GM12872 (cell line): ENCODE measurements at regions not wholly inside any gene's neighbourhood (a gene's known extent, or its start where the extent isn't known, plus 50 kb on each side); places are given as distances from the start of the nearest gene placed in this dataset.

Experiments used
- TF ChIP-seq, protein P1 (sequence below): IDR thresholded peaks from 3 replicates; pipeline ENCODE4 v1.5.1; 2011; ENCODE audit warnings: low read depth, mild to moderate bottlenecking, low read length, moderate library complexity; ENCODE audit not compliant: insufficient read depth

DNA sequence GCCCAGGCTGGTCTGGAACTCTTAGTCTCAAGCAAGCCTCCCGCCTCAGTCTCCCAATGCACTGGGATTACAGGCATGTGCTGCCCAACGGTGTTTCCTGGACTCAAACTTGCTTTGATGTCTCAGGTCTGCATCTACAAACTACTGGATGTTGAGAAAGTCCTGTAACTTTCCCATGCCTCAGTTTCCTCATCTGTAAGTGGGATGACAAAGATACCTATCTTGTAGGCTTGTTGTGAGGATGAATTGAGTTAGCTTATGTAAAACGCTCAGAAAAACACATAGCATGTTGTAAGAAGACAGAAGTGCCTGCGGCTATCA is 63.6 kb upstream of the NUDT4 start:
- TF ChIP-seq, protein P1, sequence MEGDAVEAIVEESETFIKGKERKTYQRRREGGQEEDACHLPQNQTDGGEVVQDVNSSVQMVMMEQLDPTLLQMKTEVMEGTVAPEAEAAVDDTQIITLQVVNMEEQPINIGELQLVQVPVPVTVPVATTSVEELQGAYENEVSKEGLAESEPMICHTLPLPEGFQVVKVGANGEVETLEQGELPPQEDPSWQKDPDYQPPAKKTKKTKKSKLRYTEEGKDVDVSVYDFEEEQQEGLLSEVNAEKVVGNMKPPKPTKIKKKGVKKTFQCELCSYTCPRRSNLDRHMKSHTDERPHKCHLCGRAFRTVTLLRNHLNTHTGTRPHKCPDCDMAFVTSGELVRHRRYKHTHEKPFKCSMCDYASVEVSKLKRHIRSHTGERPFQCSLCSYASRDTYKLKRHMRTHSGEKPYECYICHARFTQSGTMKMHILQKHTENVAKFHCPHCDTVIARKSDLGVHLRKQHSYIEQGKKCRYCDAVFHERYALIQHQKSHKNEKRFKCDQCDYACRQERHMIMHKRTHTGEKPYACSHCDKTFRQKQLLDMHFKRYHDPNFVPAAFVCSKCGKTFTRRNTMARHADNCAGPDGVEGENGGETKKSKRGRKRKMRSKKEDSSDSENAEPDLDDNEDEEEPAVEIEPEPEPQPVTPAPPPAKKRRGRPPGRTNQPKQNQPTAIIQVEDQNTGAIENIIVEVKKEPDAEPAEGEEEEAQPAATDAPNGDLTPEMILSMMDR, result no peak

DNA sequence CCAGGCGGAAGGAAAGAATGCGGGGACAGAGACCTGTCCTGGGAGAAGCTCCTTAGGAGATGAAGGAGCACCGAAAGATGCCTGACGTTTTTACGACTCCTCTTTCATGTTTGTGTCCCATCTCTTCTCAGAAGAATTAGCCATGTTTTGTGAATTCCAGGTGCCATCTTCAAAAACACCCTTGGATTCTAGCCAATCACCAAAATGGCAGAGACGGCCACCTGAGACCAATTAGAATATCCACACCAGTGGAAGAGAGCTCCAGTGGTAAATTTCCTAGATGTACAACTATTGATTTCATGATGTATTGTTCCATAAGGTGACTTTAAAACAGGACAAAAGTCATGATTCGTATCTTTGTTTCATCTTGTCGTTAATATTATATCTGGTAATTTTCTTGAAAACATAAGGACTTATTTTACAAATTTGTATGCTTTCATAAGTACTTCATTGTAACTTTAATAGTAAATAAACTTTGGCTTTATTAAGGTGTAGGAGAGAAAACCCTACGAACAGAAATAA is 62.3 kb upstream of the NUDT4 start:
- TF ChIP-seq, protein P1, result no peak

DNA sequence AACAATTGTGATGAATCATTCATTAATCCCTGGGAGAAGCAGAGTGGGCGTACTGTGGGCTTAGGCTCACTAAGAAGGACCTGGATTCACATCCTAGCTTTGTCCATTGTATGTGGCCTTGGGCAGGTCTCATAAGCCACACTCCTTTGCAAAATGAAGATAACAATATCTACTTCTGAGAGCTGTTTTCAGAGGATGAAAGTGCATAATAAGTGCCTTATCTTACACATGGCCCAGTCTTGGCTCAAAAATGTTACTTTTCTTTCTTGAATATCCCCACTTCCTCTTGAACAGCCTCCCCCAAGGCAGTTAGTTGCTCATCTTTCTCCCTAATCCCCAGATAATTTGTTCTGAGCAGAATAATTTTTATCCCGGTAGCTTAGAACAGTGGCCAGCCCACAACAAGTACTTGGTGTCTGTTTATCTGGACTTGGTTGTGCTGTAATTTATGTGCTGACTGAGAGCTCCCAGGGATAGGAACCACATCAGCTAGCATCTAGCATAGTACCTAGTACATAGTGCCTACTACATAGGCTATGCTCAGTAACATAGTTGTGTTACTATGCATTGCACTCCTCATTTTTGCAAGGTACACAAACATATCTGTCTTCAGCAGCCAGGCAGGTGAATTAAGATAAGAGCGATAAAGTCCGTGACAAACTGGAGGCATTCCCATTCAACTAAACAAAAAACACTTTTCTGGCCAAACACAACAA is 61.7 kb upstream of the NUDT4 start:
- TF ChIP-seq, protein P1, result no peak

DNA sequence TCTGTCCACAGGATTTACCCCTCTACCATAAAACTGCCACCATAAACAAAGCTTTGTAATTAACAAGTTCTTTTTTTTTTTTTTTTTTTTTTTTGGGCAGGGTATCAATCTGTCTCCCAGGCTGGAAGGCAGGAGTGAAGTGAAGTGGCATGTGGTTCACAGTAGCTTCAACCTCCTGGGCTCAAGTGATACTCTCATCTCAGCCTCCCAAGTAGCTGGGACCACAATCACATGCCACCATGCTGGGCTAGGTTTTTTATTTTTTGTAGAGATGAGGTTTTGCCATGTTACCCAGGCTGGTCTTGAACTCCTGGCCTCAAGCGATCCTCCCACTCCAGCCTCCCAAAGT is 61.1 kb upstream of the NUDT4 start:
- TF ChIP-seq, protein P1, result no peak

DNA sequence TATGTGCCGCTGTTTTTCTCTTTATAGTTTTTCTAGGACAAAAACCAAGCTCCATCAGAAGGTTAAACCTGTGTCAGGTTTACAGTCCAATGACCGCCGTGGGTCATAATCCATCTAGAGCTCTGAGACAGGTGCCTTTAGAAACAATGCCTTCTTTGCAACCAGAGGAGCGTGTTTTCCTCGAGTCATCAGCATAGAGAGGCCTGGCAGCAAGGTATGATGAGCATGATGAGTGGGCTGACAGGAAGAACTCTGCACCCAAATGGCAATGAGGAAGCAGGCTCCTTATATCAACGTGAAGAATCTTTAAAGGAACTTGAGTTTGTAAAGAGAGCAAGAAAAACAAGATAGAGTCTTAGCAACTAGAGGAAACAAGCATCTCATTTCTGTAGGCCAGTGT is 60.5 kb upstream of the NUDT4 start:
- TF ChIP-seq, protein P1, result no peak

DNA sequence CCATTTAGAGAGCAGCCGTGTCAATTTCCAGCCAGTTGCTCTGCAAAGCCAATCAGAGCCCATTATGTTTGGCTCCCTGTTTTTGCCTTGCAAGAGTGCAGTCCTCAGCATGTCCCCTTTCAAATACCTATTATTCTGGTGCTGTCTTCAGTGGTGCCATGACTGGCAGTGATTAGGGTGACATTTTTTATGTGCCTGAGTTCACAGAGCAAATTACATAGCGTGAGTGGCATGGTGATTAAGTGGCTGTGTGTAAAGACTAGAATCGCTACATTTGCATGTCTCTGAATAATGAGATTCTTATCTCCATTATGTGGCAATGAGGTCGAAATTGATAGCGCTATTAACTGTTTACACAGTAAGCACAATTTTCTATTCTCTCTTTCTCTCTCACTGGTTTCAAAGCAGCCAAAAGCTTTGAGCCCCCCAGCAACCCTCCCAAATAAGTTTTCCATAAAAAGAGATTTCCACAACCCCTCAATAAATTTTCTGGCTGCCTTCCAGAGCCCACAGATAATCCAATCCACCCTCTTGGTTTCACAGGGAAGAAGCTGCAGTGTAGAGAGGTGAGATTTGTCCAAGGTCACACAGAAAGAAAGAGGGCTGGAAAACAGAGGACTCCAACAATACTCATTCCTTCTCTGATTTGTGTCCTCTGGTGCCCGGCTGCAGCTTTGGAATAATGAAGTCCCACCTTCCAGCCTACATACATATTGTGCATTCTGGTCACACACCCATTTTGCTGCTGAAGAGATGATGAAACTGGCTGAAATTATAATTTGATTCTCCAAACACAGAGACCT is 58.8 kb upstream of the NUDT4 start:
- TF ChIP-seq, protein P1, result no peak

DNA sequence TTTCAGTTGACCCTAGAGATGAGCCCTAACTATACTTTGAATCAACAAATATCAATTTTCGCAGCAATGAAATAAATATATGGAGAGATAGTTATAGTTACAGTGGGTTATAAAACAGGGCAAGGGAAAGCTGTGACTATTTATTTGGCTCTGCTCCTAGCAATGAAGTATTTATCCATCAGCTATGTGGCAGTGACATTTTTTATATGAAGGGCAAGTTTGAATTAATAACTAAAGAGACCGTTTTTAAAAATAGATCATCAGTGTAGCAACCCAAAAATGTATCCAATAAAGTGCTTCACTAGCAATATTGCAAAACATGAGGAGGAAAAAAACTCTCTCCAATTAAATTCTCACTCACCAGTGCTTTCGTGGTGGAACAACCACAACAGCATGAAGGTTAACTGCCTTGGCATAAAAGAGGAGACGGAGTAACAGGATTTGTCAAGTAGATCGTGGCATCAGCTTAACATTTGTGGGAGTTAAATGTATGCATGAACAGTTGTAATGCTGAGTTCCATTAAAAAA is 58.1 kb upstream of the NUDT4 start:
- TF ChIP-seq, protein P1, result no peak
